GM10266 (cell line): ENCODE measurements at regions not wholly inside any gene's neighbourhood (a gene's known extent, or its start where the extent isn't known, plus 50 kb on each side); places are given as distances from the start of the nearest gene placed in this dataset.
A peak's percentile ranks its signal among the peaks of the same experiment; 100 is the strongest.

Experiments
- DNase-seq: peaks from one replicate; pipeline ENCODE4 v3.0.0; 2012; ENCODE audit errors: extremely low spot score
- TF ChIP-seq, protein P1 (sequence below): IDR thresholded peaks from 2 replicates; pipeline ENCODE4 v1.5.1; 2012; ENCODE audit warnings: mild to moderate bottlenecking, low read depth; ENCODE audit not compliant: control insufficient read depth, insufficient read depth; ENCODE audit errors: missing control alignments

DNA sequence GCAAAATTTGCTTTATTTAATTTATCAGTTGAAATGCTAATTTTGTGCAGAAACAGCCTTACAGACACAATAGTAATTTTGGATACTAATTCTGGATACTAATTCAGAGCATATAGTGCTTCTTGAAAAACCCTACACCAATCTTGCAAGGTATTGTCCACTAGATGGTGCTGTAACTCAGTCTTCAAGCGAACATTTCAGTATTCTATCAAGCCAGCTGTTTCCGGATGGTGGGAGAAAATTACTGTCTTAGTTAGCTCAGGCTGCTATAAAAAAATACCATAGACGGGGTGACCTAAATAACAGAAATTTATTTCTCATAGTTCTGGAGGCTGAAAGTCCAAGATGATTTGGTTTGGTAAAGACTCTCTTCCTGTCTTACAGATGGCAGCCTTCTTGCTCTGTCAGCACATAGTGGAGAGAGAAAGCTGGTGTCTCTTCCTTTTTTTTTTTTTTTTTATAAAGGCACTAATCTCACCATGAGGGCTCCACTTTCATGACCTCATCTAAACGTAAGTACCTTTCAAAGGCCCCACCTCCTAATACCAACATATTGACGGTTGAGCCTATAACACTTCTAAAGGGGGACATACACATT, 1306.5 kb upstream of the CDH9 start:
- DNase-seq = peak; percentile 5
- TF ChIP-seq, protein P1, sequence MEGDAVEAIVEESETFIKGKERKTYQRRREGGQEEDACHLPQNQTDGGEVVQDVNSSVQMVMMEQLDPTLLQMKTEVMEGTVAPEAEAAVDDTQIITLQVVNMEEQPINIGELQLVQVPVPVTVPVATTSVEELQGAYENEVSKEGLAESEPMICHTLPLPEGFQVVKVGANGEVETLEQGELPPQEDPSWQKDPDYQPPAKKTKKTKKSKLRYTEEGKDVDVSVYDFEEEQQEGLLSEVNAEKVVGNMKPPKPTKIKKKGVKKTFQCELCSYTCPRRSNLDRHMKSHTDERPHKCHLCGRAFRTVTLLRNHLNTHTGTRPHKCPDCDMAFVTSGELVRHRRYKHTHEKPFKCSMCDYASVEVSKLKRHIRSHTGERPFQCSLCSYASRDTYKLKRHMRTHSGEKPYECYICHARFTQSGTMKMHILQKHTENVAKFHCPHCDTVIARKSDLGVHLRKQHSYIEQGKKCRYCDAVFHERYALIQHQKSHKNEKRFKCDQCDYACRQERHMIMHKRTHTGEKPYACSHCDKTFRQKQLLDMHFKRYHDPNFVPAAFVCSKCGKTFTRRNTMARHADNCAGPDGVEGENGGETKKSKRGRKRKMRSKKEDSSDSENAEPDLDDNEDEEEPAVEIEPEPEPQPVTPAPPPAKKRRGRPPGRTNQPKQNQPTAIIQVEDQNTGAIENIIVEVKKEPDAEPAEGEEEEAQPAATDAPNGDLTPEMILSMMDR = peak; percentile 49

DNA sequence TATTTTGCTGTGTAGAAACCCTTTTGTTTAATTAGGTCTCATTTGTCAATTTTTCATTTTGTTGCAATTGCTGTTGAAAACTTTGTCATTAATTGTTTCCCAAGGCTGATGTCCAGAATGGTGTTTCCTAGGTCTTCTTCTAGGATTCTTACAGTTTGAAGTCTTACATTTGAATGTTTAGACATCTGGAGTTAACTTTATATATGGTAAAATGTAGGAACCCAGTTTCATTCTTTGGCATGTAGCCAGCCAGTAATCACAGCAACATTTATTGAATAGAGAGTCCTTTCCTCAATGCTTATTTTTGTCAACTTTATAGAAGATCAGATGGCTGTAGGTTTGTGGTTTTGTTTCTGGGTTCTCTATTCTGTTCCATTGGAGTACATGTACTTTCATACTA, 1290.8 kb upstream of the CDH9 start:
- TF ChIP-seq, protein P1 = no peak
- no peak for DNase-seq

DNA sequence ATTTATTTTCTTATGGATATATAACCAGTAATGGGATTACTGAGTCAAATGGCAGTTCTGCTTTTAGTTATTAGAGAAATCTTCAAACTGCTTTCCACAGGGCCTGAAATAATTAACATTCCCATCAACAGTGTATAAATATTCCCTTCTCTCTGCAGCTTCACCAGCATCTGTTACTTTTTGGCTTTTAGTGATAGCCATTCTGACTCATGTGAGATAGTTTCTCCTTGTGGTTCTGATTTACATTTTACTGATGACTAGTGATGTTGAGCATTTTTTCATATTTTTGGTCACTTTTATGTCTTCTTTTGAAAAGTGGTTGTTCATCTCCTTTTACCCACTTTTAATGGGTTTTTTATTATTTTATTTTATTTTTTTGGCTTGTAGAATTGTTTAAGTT, 1290.3 kb upstream of the CDH9 start:
- TF ChIP-seq, protein P1 = no peak
- DNase-seq = no peak

DNA sequence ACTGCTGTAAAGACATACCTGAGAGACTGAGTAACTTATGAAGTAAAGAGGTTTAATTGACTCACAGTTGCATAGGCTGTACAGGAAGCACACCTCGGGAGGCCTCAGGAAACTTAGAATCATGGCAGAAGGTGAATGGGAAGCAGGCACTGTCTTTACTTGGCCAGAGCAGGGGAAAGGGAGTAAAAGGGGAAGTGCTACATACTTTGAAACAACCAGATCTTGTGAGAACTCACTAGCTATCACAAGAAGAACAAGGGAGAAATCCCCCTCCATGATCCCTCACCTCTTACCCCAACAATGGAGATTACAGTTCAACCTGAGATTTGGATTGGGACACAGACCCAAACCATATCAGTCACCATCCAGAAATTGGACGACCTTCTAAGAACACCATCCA, 1285.8 kb upstream of the CDH9 start:
- no peak for DNase-seq
- TF ChIP-seq, protein P1 = no peak

GRCh38 chr5:28313953-28314352, 1275.6 kb upstream of the CDH9 start:
- no peak for DNase-seq

DNA sequence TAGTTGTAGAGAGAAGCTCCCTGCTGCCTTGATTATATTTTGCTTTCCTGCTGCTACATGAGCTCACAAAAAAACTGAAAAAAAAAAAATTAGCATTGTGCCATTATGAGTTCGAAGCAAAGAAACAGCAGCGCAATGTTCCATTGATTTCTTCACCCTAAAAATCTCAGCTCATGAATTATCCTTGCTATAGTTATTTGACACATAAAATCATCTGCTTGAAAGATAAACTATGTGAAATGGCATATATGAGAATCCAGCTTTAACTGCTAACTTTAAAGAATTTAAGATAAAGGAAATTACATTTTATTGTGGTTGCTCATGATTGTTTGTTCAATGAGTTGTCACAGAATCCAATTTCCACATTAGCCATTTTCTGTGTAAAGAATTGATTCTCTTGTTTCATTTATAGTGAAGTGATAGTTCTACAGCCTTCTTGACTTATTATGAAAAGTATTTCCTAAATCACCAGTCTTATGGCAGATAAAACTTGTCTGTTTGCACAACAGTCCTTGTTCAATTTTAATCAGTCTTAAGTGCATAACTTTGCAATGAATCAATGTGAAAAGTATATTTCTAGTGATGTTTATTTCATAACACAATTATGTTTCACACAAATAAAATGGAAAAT, 1275.0 kb upstream of the CDH9 start:
- TF ChIP-seq, protein P1 = no peak
- DNase-seq = no peak

More at GRCh38 chr5:28313953-28314352, 1275.6 kb upstream of the CDH9 start:
- TF ChIP-seq, protein P1 = no peak

- no peak for DNase-seq
- TF ChIP-seq, protein P1 = no peak
Observed at GRCh38 chr5:28310696-28311095, 1272.3 kb upstream of the CDH9 start.
